Ascending aorta (tissue), 2 donors: ENCODE measurements at regions not wholly inside any gene's neighbourhood (a gene's known extent, or its start where the extent isn't known, plus 50 kb on each side); places are given as distances from the start of the nearest gene placed in this dataset.
"Not testable (repeated sequence)": the region's sequence is repeated elsewhere in the genome, so short reads cannot be mapped to it uniquely, and the experiment has no call there.

Experiments
- DNase-seq, 2 donors: peaks; one replicate each; pipeline ENCODE4 v3.0.0-alpha.2; 2019; ENCODE audit warnings: low spot score in 2 of 2
- H3K27ac ChIP-seq, 2 donors: fragments of 200-600 bp; sonication (generic); one replicate each; pipeline ENCODE4 v1.5.1; 2016 to 2017; ENCODE audit warnings: mild to moderate bottlenecking in 1 of 2
- H3K27me3 ChIP-seq: fragments of 200-600 bp; sonication (generic); one replicate; pipeline ENCODE4 v1.5.1; 2017
- H3K36me3 ChIP-seq, 2 donors: fragments of 200-600 bp; sonication (generic); one replicate each; pipeline ENCODE4 v1.5.1; 2016
- H3K4me1 ChIP-seq, 2 donors: fragments of 200-600 bp; sonication (generic); one replicate each; pipeline ENCODE4 v1.5.1; 2016 to 2017; ENCODE audit warnings: mild to moderate bottlenecking in 1 of 2
- H3K4me3 ChIP-seq, 2 donors: fragments of 200-600 bp; sonication (generic); one replicate each; pipeline ENCODE4 v1.5.1; 2016 to 2017; ENCODE audit warnings: mild to moderate bottlenecking in 1 of 2
- H3K9me3 ChIP-seq, 2 donors: fragments of 200-600 bp; sonication (generic); one replicate each; pipeline ENCODE4 v1.5.1; 2016
- intact Hi-C: fragments of 100-400 bp; cut with DNase I; formaldehyde crosslinking; loops from one replicate; pipeline ENCODE4 v1.15.1; 2023
- TF ChIP-seq, protein P1 (sequence below), 3 experiments: fragments of 200-600 bp in 2 of 3; fragments of 450-650 bp in 1 of 3; sonication (generic) in 2 of 3; IDR thresholded peaks; one replicate each; pipeline ENCODE4 v1.5.1; 2016 to 2019; ENCODE audit warnings: antibody characterized with exemption in 3 of 3, mild to moderate bottlenecking in 1 of 3, moderate library complexity in 1 of 3

GRCh38 chr16:5918567-5919130, 821.1 kb upstream of the EEF2KMT start:
- no peak for DNase-seq
- H3K27me3 ChIP-seq: no peaks in the 10 kb centered on the region
- H3K27ac ChIP-seq: no peak overlapping the region
- H3K9me3 ChIP-seq: no peaks in the 10 kb centered on the region
- intact Hi-C loops: loop anchor here (5.0 kb wide), 1 partner anchor 49 kb away; no protein-coding TSS in a partner anchor
- no peak overlapping the region for H3K4me3 ChIP-seq
- TF ChIP-seq, protein P1, sequence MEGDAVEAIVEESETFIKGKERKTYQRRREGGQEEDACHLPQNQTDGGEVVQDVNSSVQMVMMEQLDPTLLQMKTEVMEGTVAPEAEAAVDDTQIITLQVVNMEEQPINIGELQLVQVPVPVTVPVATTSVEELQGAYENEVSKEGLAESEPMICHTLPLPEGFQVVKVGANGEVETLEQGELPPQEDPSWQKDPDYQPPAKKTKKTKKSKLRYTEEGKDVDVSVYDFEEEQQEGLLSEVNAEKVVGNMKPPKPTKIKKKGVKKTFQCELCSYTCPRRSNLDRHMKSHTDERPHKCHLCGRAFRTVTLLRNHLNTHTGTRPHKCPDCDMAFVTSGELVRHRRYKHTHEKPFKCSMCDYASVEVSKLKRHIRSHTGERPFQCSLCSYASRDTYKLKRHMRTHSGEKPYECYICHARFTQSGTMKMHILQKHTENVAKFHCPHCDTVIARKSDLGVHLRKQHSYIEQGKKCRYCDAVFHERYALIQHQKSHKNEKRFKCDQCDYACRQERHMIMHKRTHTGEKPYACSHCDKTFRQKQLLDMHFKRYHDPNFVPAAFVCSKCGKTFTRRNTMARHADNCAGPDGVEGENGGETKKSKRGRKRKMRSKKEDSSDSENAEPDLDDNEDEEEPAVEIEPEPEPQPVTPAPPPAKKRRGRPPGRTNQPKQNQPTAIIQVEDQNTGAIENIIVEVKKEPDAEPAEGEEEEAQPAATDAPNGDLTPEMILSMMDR (IDR thresholded peaks at IDR 0.05): no peak
- no peaks in the 10 kb centered on the region for H3K4me1 ChIP-seq
- H3K36me3 ChIP-seq: no peaks in the 10 kb centered on the region

DNA sequence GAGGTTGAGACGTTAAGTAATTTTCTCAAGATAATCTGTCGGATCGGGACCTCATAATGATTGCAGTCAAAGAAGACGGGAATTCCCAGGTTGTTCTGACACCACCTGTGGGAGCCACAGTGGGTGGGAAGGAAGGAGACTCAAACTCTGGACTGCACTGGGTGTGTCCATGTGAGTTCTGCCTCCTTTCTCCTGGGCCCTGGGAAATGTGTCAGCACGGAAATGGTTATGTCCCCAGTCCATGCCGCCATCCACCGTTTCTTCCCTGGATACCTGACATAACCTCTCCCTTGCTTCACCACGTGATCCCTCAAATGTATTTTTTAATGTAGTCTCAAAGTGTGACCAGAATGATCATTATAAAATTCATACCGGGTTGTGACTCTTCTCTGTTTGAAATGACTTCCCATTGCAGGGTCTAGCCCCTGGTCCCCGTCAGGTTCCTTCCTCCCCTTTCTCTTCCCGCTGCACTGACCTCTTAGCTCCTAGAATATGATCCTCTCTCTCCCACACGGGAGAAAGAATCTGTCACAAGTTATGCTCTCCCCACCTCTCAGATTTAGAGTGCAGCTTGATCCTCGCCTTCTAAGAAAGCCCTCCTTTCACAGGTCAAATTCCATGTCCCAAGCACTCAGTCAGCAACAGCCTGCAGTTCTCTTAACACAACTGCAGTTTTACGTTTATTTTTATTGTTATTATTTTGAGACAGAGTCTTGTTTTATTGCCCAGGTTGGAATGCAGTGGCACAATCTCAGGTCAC, 820.0 kb upstream of the EEF2KMT start:
- Histone ChIP-seq H3K27me3 (no peaks in the 10 kb centered on the region), H3K36me3 (no peaks in the 10 kb centered on the region), H3K9me3 (no peaks in the 10 kb centered on the region), H3K27ac (no peak overlapping the region), H3K4me1 (no peaks in the 10 kb centered on the region), H3K4me3 (no peak overlapping the region)
- TF ChIP-seq, protein P1 (IDR thresholded peaks at IDR 0.05): no peak
- intact Hi-C loops: loop anchor here (5.0 kb wide), 1 partner anchor 50 kb away; no protein-coding TSS in a partner anchor
- DNase-seq: no peak

- H3K4me3 ChIP-seq: no peak overlapping the region
- H3K27me3 ChIP-seq: no peaks in the 10 kb centered on the region
- no peaks in the 10 kb centered on the region for H3K4me1 ChIP-seq
- TF ChIP-seq, protein P1 (IDR thresholded peaks at IDR 0.05): no peak
- DNase-seq: no peak
- intact Hi-C loops: loop anchor here (5.0 kb wide), 1 partner anchor 51 kb away; no protein-coding TSS in a partner anchor
- H3K9me3 ChIP-seq: no peaks in the 10 kb centered on the region
- H3K27ac ChIP-seq: no peak overlapping the region
- no peaks in the 10 kb centered on the region for H3K36me3 ChIP-seq
Measured at GRCh38 chr16:5916711-5917191, 819.2 kb upstream of the EEF2KMT start.

GRCh38 chr16:5911241-5911640, 813.6 kb upstream of the EEF2KMT start:
- no peak overlapping the region for H3K4me3 ChIP-seq
- DNase-seq: no peak
- no peaks in the 10 kb centered on the region for H3K36me3 ChIP-seq
- H3K9me3 ChIP-seq: no peaks in the 10 kb centered on the region
- H3K27ac ChIP-seq: no peak overlapping the region
- no peaks in the 10 kb centered on the region for H3K4me1 ChIP-seq
- intact Hi-C loops: no loop called here
- TF ChIP-seq, protein P1 (IDR thresholded peaks at IDR 0.05): no peak
- no peaks in the 10 kb centered on the region for H3K27me3 ChIP-seq

DNA sequence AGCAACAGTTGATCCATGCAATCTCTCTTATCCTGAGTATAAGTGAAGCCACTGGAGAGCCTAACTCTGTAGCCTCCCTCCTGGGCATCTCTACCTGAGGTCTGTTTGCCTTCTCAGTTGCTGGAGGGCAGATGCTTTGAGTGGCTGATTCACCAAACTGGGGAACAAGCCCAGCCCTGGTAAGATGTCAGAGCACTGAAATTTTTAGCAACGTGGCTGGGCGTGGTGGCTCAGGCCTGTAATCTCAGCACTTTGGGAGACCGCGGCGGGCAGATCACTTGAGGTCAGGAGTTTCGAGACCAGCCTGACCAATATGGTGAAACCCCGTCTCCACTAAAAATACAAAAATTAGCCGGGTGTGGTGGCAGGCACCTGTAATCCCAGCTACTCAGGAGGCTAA, 812.0 kb upstream of the EEF2KMT start:
- H3K9me3 ChIP-seq, H3K36me3 ChIP-seq, intact Hi-C loops, H3K27ac ChIP-seq, H3K27me3 ChIP-seq, H3K4me1 ChIP-seq, DNase-seq, H3K4me3 ChIP-seq: not testable (repeated sequence)

- no peak overlapping the region for H3K4me3 ChIP-seq
- no peak for DNase-seq
- TF ChIP-seq, protein P1 (IDR thresholded peaks at IDR 0.05): no peak
- no peaks in the 10 kb centered on the region for H3K36me3 ChIP-seq
- intact Hi-C loops: no loop called here
- no peaks in the 10 kb centered on the region for H3K9me3 ChIP-seq
- no peak overlapping the region for H3K27ac ChIP-seq
- H3K4me1 ChIP-seq: no peaks in the 10 kb centered on the region
- no peaks in the 10 kb centered on the region for H3K27me3 ChIP-seq
Measured at GRCh38 chr16:5907544-5907943, 809.9 kb upstream of the EEF2KMT start.
